Calu3 (cell line): ENCODE measurements at regions not wholly inside any gene's neighbourhood (a gene's known extent, or its start where the extent isn't known, plus 50 kb on each side); places are given as distances from the start of the nearest gene placed in this dataset.

Source experiments
- BruUV-seq: library from RNA; stranded (reverse); fragments of 400-500 nt; replicated peaks from 2 replicates; lab custom pipeline; 2021; lab: Mats Ljungman, UMichigan
- CTCF ChIA-PET: fragments of 300-600 bp; sonication (Branson Sonifier 250); formaldehyde crosslinking; loops from one replicate; lab custom pipeline; 2022; ENCODE audit warnings: antibody characterized with exemption; lab: Charles Lee
- DNase-seq: peaks from one replicate; pipeline ENCODE4 v3.0.0; 2022
- H3K27ac Mint-ChIP-seq: one replicate; pipeline ENCODE4 v1.8.0; 2022; ENCODE audit warnings: mixed read lengths; ENCODE audit not compliant: unreplicated experiment
- H3K27me3 Mint-ChIP-seq: one replicate; pipeline ENCODE4 v1.8.0; 2022; ENCODE audit warnings: mixed read lengths; ENCODE audit not compliant: unreplicated experiment
- H3K36me3 Mint-ChIP-seq: one replicate; pipeline ENCODE4 v1.8.0; 2022; ENCODE audit warnings: mild to moderate bottlenecking, moderate library complexity, mixed read lengths; ENCODE audit not compliant: insufficient read depth, unreplicated experiment
- H3K4me1 Mint-ChIP-seq: one replicate; pipeline ENCODE4 v1.8.0; 2022; ENCODE audit warnings: mild to moderate bottlenecking, low read depth, mixed read lengths; ENCODE audit not compliant: unreplicated experiment
- H3K4me3 Mint-ChIP-seq: one replicate; pipeline ENCODE4 v1.8.0; 2022; ENCODE audit warnings: mild to moderate bottlenecking, low read depth, moderate library complexity, mixed read lengths; ENCODE audit not compliant: unreplicated experiment
- H3K9me3 Mint-ChIP-seq: one replicate; pipeline ENCODE4 v1.8.0; 2022; ENCODE audit warnings: low read depth, mixed read lengths; ENCODE audit not compliant: unreplicated experiment
- CTCF ChIP-seq: fragments of 200-600 bp; IDR thresholded peaks from one replicate; pipeline ENCODE4 v1.8.0; 2022; ENCODE audit warnings: antibody characterized with exemption; ENCODE audit not compliant: unreplicated experiment
- intact Hi-C: fragments of 100-400 bp; cut with micrococcal nuclease; formaldehyde crosslinking; loops from one replicate; pipeline ENCODE4 v1.10.0; 2022; ENCODE audit not compliant: unreplicated experiment

GRCh38 chr2:65507102-65508069 lies 75.0 kb upstream of the SPRED2 start:
- CTCF ChIA-PET: no interaction called here
- H3K4me1 Mint-ChIP-seq: peaks cover 23% of the 10 kb centered on the region
- BruUV-seq: no TSS peak
- TF ChIP-seq CTCF: no peak
- H3K36me3 Mint-ChIP-seq: no peaks in the 10 kb centered on the region
- intact Hi-C loops: no loop called here
- DNase-seq: no peak
- H3K27me3 Mint-ChIP-seq: no peaks in the 10 kb centered on the region
- H3K9me3 Mint-ChIP-seq: peaks cover 3% of the 10 kb centered on the region
- no peak overlapping the region for H3K27ac Mint-ChIP-seq
- no peak overlapping the region for H3K4me3 Mint-ChIP-seq

- intact Hi-C loops: loop anchor here (1.0 kb wide), 1 partner anchor 14 kb away; no protein-coding TSS in a partner anchor
- no TSS peak for BruUV-seq
- Mint-ChIP-seq H3K36me3 (no peaks in the 10 kb centered on the region), H3K4me1 (peaks cover 23% of the 10 kb centered on the region), H3K27ac (no peak overlapping the region), H3K9me3 (no peaks in the 10 kb centered on the region), H3K4me3 (no peak overlapping the region), H3K27me3 (no peaks in the 10 kb centered on the region)
- no peak for TF ChIP-seq CTCF
- DNase-seq: peak; percentile 65
- CTCF ChIA-PET: interaction anchor here (0.5 to 0.6 kb wide), 2 partner anchors 33 to 42 kb away, joined by 6 to 7 read pairs; no protein-coding TSS in a partner anchor
Measured at GRCh38 chr2:65504814-65505697, 72.7 kb upstream of the SPRED2 start.

- TF ChIP-seq CTCF: no peak
- H3K27me3 Mint-ChIP-seq: no peaks in the 10 kb centered on the region
- no TSS peak for BruUV-seq
- no peak overlapping the region for H3K27ac Mint-ChIP-seq
- no peaks in the 10 kb centered on the region for H3K36me3 Mint-ChIP-seq
- no peak overlapping the region for H3K4me3 Mint-ChIP-seq
- peaks cover 23% of the 10 kb centered on the region for H3K4me1 Mint-ChIP-seq
- CTCF ChIA-PET: interaction anchor here (0.6 kb wide), 1 partner anchor 43 kb away, joined by 7 read pairs; no protein-coding TSS in a partner anchor
- H3K9me3 Mint-ChIP-seq: no peaks in the 10 kb centered on the region
- no peak for DNase-seq
- intact Hi-C loops: no loop called here
Measured at GRCh38 chr2:65504201-65504600, 71.8 kb upstream of the SPRED2 start.

- Mint-ChIP-seq H3K27ac (no peak overlapping the region), H3K27me3 (no peaks in the 10 kb centered on the region), H3K4me3 (no peak overlapping the region), H3K36me3 (no peaks in the 10 kb centered on the region), H3K4me1 (peaks cover 23% of the 10 kb centered on the region), H3K9me3 (no peaks in the 10 kb centered on the region)
- CTCF ChIA-PET: no interaction called here
- no peak for DNase-seq
- no peak for TF ChIP-seq CTCF
- BruUV-seq: no TSS peak
- intact Hi-C loops: no loop called here
Measured at GRCh38 chr2:65503746-65504145, 71.3 kb upstream of the SPRED2 start.
